HEK293 (cell line): ENCODE measurements at regions not wholly inside any gene's neighbourhood (a gene's known extent, or its start where the extent isn't known, plus 50 kb on each side); places are given as distances from the start of the nearest gene placed in this dataset.

Source experiments
- HOXD13 ChIP-seq: sonication (generic); formaldehyde crosslinking; IDR thresholded peaks from 2 replicates; pipeline ENCODE4 v1.8.0; 2022; ENCODE audit warnings: missing genetic modification reagents, borderline replicate concordance
- KLF10 ChIP-seq: fragments of 450-650 bp; IDR thresholded peaks from 2 replicates; pipeline ENCODE4 v1.5.1; 2018; ENCODE audit warnings: missing biosample characterization, mild to moderate bottlenecking, missing genetic modification characterization
- MZF1 ChIP-seq: fragments of 450-650 bp; formaldehyde crosslinking; IDR thresholded peaks from 2 replicates; pipeline ENCODE4 v1.5.1; 2017; ENCODE audit warnings: missing biosample characterization, missing genetic modification characterization, borderline replicate concordance
- YY1 ChIP-seq: fragments of 450-650 bp; formaldehyde crosslinking; IDR thresholded peaks from 2 replicates; pipeline ENCODE4 v1.5.1; 2018; ENCODE audit warnings: missing biosample characterization, missing genetic modification characterization
- ZNF132 ChIP-seq: fragments of 450-650 bp; formaldehyde crosslinking; IDR thresholded peaks from 2 replicates; pipeline ENCODE4 v1.5.1; 2017; ENCODE audit warnings: missing biosample characterization, missing genetic modification characterization, borderline replicate concordance
- ZNF274 ChIP-seq, 2 experiments: fragments of 200-500 bp in 1 of 2; fragments of 450-650 bp in 1 of 2; sonication (Bioruptor generic) in 1 of 2; formaldehyde crosslinking in 1 of 2; IDR thresholded peaks; 2 replicates each; pipeline versions ENCODE4 v1.5.1 to v1.6.1; 2014 to 2016; ENCODE audit warnings: borderline replicate concordance in 1 of 2, inconsistent platforms in 1 of 2, low read length in 1 of 2, missing biosample characterization in 1 of 2, missing genetic modification characterization in 1 of 2
- ZNF747 ChIP-seq: fragments of 450-650 bp; formaldehyde crosslinking; IDR thresholded peaks from 2 replicates; pipeline ENCODE4 v1.5.1; 2016; ENCODE audit warnings: missing biosample characterization, missing genetic modification characterization
- TF ChIP-seq, protein P1 (sequence below): fragments of 450-650 bp; formaldehyde crosslinking; IDR thresholded peaks from 2 replicates; pipeline ENCODE4 v1.5.1; 2016; ENCODE audit warnings: missing biosample characterization, missing genetic modification characterization
- TF ChIP-seq, protein P2 (sequence below): fragments of 450-650 bp; IDR thresholded peaks from 2 replicates; pipeline ENCODE4 v1.5.1; 2018; ENCODE audit warnings: missing biosample characterization, mild to moderate bottlenecking, missing genetic modification characterization
- TF ChIP-seq, protein P3 (sequence below): fragments of 450-650 bp; formaldehyde crosslinking; IDR thresholded peaks from 2 replicates; pipeline ENCODE4 v1.5.1; 2016; ENCODE audit warnings: missing biosample characterization, missing genetic modification characterization, borderline replicate concordance

DNA sequence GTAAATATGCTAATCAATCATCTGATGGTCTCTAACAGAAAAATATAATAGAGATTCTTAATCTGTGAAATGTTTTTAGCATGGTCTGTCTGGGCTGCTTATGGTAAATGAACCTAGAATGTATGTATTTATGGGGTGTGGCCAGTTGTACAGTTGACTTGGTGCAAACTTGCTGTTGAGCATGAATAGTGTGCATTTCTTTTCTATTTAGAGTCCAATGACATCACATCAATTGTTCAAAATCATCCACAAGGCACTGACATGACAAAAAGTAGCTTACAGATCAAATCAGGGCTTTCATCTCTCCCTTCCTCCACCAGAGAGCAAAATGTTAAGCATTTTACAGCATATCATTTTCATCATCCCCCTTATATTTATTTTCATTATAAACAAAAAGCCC is 1010.3 kb downstream of the KCNT2 start:
- TF ChIP-seq ZNF274 (IDR thresholded peaks at IDR 0.05; ENCODE audit: low read length), result no peak
- no peak for TF ChIP-seq ZNF274 (tag by site-specific recombination; IDR thresholded peaks at IDR 0.05; ENCODE audit: borderline replicate concordance)
- no peak for TF ChIP-seq ZNF747 (tag by site-specific recombination)
- TF ChIP-seq YY1, result no peak
- TF ChIP-seq, protein P1, sequence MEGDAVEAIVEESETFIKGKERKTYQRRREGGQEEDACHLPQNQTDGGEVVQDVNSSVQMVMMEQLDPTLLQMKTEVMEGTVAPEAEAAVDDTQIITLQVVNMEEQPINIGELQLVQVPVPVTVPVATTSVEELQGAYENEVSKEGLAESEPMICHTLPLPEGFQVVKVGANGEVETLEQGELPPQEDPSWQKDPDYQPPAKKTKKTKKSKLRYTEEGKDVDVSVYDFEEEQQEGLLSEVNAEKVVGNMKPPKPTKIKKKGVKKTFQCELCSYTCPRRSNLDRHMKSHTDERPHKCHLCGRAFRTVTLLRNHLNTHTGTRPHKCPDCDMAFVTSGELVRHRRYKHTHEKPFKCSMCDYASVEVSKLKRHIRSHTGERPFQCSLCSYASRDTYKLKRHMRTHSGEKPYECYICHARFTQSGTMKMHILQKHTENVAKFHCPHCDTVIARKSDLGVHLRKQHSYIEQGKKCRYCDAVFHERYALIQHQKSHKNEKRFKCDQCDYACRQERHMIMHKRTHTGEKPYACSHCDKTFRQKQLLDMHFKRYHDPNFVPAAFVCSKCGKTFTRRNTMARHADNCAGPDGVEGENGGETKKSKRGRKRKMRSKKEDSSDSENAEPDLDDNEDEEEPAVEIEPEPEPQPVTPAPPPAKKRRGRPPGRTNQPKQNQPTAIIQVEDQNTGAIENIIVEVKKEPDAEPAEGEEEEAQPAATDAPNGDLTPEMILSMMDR, result no peak
- TF ChIP-seq HOXD13, result no peak
- TF ChIP-seq, protein P2, sequence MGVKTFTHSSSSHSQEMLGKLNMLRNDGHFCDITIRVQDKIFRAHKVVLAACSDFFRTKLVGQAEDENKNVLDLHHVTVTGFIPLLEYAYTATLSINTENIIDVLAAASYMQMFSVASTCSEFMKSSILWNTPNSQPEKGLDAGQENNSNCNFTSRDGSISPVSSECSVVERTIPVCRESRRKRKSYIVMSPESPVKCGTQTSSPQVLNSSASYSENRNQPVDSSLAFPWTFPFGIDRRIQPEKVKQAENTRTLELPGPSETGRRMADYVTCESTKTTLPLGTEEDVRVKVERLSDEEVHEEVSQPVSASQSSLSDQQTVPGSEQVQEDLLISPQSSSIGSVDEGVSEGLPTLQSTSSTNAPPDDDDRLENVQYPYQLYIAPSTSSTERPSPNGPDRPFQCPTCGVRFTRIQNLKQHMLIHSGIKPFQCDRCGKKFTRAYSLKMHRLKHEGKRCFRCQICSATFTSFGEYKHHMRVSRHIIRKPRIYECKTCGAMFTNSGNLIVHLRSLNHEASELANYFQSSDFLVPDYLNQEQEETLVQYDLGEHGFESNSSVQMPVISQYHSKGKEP (tag by site-specific recombination), result no peak
- TF ChIP-seq, protein P3, sequence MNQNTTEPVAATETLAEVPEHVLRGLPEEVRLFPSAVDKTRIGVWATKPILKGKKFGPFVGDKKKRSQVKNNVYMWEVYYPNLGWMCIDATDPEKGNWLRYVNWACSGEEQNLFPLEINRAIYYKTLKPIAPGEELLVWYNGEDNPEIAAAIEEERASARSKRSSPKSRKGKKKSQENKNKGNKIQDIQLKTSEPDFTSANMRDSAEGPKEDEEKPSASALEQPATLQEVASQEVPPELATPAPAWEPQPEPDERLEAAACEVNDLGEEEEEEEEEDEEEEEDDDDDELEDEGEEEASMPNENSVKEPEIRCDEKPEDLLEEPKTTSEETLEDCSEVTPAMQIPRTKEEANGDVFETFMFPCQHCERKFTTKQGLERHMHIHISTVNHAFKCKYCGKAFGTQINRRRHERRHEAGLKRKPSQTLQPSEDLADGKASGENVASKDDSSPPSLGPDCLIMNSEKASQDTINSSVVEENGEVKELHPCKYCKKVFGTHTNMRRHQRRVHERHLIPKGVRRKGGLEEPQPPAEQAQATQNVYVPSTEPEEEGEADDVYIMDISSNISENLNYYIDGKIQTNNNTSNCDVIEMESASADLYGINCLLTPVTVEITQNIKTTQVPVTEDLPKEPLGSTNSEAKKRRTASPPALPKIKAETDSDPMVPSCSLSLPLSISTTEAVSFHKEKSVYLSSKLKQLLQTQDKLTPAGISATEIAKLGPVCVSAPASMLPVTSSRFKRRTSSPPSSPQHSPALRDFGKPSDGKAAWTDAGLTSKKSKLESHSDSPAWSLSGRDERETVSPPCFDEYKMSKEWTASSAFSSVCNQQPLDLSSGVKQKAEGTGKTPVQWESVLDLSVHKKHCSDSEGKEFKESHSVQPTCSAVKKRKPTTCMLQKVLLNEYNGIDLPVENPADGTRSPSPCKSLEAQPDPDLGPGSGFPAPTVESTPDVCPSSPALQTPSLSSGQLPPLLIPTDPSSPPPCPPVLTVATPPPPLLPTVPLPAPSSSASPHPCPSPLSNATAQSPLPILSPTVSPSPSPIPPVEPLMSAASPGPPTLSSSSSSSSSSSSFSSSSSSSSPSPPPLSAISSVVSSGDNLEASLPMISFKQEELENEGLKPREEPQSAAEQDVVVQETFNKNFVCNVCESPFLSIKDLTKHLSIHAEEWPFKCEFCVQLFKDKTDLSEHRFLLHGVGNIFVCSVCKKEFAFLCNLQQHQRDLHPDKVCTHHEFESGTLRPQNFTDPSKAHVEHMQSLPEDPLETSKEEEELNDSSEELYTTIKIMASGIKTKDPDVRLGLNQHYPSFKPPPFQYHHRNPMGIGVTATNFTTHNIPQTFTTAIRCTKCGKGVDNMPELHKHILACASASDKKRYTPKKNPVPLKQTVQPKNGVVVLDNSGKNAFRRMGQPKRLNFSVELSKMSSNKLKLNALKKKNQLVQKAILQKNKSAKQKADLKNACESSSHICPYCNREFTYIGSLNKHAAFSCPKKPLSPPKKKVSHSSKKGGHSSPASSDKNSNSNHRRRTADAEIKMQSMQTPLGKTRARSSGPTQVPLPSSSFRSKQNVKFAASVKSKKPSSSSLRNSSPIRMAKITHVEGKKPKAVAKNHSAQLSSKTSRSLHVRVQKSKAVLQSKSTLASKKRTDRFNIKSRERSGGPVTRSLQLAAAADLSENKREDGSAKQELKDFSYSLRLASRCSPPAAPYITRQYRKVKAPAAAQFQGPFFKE (tag by site-specific recombination), result no peak
- no peak for TF ChIP-seq MZF1 (tag by site-specific recombination)
- no peak for TF ChIP-seq KLF10 (tag by site-specific recombination)
- TF ChIP-seq ZNF132, result no peak
